HT-29 (cell line): ENCODE measurements at regions not wholly inside any gene's neighbourhood (a gene's known extent, or its start where the extent isn't known, plus 50 kb on each side); places are given as distances from the start of the nearest gene placed in this dataset.

Experiments used
- DNase-seq: peaks from one replicate; pipeline ENCODE4 v3.0.0-alpha.2; 2015; ENCODE audit warnings: low spot score

DNA sequence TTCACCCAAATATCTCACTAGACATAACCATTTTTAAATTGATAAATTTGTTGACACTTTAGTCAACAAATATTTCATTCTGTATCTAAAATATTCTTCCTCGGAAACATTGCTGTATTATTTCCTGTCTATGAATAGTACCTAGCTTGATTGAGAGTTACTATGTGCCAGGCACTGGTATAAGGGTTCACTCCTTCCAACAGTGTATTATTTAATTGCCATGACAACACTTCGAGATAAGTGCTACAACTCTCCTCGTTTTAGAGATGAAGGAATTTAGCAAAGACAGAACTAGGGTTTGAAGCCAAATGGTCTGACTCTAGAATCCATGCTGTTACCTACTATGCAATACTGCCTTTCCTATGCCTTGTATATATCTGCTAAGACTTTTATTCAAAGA, 287.2 kb downstream of the YTHDC2 start:
- DNase-seq = no peak

DNA sequence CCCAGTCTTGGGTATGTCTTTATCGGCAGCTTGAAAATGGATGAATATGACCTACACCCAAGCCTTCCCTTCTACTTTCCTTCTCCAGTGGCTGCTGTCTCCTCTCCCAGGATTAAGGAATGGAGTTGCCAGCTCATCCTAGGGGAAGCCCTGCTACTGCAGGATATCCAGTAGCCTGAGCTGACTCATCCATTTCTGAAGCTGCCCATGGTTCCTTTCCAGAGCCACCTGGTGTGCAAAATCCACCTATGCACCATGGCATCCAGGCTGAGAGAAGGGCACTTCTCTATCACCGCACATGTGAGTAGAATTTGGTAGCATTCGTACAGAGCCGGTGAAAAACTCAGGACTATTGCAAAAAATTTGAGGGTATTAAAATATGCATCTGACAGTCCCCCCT, 290.8 kb downstream of the YTHDC2 start:
- DNase-seq = no peak

DNA sequence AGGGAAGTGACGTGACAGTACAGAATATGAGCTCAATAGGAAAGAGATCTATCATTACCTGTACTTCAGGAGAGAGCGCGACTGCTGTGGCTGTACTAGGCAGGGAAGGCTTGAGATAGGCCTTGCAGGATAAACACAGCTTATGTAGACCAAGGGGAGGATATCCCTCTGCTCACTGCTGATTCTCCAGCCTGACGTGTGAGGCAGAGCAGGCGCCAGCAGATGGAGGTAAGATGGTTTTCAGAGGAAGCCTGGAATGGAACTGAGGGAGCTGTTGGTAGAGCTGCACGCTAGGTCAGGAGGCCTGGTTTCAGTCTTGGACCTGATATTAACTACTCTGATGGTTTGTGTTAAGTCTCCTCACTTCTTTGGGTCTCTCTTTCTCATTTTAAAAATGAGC, 291.4 kb downstream of the YTHDC2 start:
- no peak for DNase-seq

DNA sequence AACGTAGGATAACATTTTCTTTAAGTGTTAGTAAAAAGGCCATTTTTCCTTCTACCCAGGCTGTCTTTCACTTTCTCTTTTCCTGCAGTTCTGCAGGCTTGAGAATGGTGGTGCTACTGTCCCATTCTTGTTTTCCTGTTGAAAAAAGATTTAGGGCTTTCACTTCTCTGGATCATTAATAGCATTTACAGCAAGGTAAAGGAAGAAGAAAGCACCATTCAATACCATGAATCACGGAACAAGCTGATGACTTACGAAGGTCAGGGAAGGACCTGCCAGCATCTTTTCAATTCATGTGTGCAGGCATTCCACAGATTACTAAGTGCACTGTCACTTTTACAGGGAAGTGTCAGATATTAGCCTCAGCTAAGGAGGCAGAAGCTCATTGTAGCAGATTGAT, 292.8 kb downstream of the YTHDC2 start:
- DNase-seq = peak; percentile 5

DNA sequence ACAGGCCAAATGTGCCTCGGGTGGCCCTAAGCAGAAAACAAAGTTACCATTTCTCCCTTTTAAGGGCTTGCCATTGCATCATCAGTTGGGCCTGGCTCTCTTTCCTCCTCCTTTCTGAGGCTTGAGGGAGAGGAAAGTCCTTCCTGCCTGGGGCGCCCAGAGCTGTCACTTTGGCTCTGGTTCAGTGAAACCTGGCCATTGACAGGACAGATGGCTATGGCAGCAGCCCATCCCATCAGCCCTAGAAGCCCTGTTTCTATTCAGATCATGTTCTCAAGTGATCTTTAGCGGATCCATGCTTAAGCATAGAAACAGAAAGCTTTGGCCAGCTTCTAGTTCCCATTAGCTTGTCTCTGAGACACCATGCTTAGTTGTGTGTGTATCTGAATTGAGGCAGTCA, 293.4 kb downstream of the YTHDC2 start:
- no peak for DNase-seq

DNA sequence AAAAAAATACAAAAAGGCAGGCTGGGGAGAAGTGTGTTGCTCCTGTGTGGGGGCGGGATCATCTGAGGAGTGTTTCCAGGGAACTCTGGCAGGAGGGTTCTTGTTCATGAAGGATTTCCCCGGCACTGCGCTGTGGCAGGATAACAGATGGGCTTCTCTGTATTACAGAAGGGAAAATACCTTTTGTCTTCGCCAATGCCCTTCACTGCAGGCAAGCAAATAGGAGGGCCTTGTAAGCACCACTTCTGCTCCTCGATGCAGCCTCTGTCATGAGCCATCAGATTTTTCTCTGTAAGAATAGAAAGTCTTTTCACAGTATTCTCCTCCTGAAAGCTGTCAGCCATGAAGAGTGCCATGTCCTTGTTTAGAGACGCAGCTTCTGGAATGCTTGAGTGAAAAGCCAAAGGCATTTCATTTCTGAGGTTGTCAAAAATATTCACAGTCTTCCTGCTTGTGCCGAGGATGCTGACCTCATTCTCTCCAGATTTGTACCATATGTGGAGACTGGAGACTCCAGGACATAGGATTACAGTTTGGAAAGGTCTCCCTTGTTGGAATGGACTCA, 294.0 kb downstream of the YTHDC2 start:
- DNase-seq = no peak

DNA sequence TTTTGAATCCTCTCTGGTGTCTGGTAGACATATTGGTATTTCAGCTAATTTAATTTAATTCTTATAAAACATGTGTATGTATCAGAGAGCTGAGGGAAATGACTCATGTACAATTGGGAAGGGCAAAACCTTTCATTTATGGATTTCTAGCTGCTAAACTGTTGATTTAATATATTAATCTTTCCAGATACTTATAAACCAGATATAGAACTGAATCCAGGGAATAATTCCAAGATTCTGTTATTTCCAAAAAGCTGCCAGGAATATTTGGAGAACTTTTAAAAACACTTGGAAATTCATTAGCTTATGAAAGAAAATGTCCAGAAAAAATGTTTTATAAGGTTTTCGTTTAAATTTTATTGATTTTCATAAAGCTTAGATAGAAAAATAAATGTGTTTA, 295.5 kb downstream of the YTHDC2 start:
- DNase-seq = no peak

DNA sequence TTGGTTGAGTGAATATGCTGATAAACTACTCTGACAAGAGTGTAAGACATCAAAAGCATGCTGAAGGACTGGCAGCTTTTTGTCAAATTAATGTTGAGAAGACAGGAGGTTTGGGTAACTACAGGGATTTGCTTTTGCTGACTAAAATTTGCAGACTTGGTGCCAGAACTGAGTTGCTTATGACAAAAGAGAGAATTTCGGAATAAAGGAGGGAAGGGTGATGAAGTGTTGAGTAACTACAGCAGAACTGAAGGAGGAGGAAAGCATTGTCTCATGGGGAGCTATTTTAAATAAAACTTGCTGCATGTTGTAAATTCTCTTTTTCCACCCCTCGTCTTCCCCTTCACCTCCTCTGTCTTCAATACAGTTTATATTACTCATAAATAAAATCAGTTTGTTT, 296.1 kb downstream of the YTHDC2 start:
- no peak for DNase-seq

DNA sequence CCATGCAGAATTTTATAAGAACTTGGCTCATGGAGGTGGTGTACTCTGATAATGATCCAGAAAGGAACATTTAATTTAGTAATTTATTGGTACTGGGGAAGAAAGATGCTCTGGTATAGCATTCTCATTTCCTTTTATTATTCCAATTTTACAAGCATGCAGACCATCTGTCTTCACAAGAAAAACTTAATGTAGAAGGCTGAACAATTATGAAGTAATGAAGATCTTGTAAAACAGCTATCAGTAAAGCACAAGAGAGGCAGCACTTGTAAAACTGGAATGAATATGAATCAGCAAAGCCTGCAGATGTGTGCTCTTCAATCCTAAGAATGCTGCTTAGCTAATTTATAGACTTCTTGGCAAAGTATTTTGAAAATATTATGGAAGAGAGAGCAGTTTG, 300.0 kb downstream of the YTHDC2 start:
- no peak for DNase-seq

DNA sequence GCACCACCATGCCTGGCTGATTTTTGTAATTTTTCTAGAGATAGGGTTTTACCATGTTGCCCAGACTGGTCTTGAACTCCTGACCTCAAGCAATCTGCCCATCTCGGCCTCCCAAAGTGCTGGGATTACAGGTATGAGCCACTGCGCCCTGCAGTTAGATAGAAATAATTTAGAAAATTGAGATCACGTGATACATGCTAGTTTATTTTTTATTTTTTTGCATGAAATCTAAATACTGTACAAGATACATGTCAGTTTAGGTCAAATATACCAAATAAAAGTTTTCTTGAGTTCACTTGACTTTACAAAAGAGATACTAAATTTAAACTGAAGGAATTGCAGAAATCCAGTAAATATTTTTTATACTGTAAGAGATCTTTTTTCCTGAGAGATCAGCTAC, 304.2 kb downstream of the YTHDC2 start:
- no peak for DNase-seq

DNA sequence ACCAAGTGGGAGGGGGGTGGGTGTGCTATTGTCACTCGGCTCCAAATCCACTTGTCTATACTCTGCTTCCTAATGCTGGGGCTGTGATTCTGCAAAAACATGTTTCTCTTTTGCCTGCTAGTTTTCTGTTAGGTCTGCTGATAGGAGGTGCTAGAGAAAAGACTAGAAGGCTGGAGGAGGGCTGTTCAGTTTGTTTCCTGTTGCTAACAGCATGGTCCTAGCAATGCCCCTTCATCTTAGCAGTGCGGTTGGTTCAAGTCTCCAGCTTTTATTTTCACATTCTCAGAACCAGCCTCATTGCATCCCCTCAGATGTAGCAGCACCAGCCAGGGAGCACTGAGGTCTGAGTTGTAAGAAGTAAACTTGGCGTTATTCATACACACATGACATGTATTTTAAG, 310.2 kb downstream of the YTHDC2 start:
- DNase-seq = no peak

DNA sequence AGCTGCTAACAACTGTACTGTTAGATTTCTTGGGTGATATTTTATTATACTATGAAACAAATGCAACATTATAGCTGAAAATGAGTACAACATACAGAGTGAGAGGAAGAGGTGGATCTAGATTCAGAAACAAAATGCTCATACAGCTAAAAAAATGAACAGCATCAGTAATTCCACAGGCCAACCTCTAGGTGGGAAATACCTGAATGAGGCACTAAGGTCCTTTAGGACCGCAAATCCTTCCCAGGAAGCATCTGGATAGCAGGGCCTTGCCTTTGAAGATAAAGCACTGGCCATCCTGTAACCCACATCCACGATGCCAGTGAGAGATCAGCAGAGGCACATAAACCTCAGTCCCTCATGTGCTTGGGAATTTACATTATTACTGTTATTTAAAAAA, 310.8 kb downstream of the YTHDC2 start:
- no peak for DNase-seq

DNA sequence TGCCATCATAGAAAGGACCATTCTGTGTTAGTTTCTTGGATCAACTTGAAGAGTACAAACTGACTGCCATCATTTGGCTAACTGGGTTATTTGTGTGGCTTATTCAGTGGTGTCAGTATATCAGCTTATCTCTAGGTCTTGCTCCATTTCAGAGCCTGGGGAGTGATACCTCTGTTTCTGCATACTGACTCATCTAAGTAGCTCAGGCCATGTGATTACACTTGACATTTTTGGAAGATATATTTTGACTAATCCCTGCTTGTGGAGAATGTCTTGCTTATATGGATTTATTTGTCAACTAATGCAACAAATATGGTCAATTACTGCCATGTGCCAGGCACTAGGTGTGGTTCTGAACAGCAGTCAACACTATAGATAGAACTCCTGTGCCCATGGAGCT, 311.7 kb downstream of the YTHDC2 start:
- DNase-seq = no peak

DNA sequence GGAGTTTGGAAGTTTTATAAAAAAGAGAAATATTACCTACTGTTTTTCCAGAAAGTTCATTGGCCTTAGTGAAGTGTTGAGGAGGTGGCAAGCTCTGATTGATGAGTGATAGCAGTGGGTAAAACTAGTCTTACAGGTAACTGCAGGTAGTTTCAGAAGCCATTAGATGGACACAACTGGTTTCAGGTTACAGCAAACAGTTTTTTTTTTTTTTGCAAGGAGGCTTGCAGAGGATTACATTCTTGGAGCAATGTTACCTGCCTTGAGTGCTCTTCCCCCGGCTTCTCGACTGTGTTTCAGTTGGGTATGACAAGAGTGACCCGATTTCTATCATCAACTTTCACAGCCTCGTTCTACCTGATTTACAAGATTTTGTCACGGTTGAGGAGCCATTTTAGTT, 333.4 kb downstream of the YTHDC2 start:
- DNase-seq = no peak

DNA sequence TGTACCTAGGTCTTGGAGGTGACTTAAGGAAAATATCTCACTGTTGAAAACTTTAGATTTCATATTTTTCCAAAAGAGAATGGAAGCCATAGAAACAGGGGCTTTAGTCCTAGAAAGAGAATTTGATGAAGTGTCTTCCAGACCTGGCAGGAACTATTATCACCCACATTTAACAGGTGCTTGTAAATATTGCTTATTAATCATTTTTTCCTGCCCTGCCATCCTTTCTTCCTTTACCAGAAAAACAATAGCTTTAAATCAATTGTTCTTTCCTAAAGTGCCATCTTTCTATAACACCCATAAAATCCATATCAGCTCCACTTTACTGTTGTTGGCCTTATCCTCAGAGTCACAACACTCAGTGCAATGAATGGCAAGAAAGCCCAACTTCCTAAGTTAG, 350.9 kb downstream of the YTHDC2 start:
- DNase-seq = no peak

DNA sequence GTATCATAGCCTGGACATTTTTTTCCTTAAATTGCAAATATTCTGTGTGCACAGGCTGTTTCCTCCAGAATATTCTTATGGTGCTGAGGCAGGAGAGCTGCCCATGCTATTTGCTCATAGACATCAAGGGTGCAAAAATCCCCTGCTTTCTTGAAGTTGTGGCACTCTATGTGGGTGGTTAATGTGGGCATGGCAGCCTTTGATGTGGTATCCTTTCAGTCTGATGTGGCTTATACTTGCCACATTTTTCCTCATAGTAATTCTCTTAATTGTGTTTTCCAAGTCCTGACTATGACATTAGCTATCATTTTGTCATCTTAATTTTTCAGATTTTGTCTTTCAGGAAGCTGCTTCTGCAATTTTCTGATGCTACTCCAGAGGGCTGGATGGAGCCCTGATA, 353.3 kb downstream of the YTHDC2 start:
- no peak for DNase-seq

DNA sequence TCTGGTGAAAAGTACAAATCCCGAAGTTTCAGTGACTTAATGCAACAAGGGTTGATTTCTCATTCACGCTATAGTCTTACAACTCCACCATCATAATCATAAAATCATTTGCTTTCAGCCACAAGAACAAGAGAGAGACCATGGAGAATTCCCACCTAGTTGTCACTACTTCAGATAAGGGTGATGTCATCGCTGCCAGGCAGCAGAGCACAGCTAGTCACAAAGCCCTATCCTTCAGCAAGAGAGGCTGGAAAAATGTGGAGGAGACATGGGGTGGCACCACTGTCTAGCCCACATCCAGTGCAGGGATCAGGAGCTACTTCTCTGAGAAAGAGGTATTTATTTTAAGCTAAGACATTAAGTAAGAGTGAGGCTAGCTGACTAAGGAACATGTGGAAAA, 356.1 kb downstream of the YTHDC2 start:
- no peak for DNase-seq

DNA sequence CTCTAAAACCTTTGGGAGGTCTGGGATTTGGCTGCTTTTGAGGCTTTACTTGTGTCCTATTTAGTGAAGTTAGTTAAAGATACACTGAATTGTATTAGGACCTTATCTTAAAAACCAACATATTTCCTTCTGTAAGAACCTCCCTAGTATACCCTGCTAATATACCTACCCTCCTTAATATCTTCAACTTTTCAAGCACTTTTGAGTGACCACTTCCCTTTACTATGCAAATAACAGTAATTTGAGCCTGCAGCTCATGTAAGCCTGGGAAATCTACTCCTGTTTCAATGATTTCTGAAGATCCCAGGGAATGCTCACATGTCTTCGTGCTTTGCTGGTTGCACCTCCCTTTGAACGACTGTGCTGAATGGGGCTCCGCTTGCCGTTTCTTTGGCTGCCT, 358.5 kb downstream of the YTHDC2 start:
- DNase-seq = no peak

DNA sequence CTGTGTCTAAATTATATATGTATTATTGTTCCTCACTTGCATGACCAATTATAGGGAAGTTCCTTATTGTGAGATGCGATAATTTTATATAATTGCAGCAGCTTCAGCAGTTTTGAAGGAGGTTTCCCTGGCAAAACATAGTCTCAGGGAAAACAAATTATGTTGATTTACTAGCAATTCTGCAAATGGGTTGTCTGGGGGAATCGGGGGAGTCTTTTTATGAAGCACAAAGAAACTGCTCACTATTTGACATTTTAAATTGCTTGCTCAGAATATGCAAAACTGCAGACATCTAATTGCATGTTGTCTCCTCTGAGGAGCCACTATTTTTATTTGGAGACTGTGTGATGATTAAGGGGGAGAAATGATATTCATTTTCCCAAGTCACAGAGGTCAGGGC, 361.6 kb downstream of the YTHDC2 start:
- DNase-seq = no peak

DNA sequence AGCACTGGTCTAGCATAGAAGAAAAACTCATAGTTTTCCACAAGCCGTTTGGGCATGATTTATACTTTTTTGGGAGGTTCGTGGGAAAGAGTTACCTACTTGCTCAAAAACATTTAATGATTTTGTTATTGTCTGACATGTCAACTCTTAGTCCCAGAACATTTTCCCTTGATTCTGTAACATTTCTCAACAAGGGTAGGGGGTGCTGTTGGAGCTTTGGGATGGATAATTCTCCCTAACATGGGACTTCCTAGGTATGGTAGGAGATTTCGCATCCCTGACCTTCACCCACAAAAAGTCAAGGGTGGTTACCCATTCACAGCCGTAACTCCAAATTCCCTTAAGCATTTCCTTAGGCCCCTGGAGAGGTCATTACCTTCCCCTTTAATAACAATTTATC, 378.0 kb downstream of the YTHDC2 start:
- DNase-seq = no peak

DNA sequence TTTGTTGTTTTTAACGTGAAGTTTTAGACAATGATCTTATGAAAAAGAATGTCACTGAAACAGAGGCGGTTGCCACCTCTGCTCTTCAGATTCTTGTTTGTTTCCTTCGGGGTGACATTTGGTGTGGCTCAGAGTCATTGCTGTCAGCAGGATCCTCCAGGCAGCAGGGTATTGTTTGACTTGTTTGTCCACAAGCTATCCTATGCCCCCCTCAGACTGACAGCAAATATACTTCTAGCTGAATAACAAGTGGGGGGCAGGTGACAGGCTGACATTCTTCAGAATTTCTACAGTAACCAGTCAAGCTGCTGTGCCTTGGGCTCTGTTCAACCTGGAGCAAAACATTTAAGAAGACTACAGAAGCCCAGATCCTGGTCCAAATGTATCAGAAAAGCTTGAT, 383.3 kb downstream of the YTHDC2 start:
- no peak for DNase-seq

DNA sequence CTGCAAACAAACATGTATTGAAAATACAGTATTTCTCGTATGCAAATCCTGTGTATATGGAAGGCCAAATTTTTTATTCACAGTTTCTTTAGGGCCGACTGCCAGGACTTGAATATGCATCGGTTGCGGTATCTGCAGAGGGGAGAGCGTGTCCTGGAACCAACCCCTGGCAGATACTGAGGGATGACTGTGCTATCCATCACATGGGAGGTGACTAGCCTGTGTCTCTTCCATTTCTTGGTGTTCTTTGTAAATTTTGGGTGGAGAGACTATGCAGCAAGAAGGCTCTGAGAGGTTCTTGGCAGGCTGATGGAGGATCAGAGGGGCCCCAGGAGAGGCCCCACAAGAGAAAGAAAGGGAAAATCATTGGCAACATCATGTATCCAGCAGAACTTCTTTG, 384.3 kb downstream of the YTHDC2 start:
- no peak for DNase-seq

DNA sequence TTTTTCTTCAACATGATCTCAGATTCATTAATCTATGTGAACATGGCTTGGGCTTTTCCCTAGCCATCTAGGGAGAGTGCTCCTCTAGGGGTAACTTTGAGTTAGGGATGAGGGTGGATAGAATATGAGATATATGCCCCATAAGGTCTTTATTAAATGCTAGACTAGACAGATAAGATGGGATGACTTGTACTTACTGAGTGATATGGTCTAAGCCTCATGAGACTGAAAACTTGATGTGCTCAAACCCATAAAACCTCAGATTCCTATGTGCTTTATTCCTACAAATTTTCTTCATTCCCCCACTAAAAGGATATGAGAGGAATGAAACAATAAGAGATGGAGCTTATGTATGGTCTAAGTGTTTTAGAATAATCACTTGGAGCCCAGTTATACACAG, 386.6 kb downstream of the YTHDC2 start:
- DNase-seq = no peak

DNA sequence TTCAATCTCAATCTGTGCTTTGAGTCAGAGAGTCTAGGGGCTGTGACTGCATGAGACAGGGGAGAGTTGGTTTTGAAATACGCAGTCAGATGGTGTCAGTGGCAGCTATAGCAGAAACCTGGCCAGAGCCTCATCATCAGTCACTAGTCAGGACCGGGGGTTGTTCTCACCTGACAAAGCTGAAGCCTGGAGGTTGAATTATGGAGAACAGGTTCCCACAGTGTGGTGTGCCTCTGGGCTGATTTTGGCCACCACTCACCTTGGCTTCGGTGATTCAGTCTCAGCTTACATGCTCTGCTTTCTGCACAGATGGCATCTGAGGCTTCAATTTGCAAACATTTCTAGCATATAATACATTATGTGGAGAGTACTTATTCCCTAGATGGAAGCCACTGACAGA, 387.3 kb downstream of the YTHDC2 start:
- DNase-seq = no peak

DNA sequence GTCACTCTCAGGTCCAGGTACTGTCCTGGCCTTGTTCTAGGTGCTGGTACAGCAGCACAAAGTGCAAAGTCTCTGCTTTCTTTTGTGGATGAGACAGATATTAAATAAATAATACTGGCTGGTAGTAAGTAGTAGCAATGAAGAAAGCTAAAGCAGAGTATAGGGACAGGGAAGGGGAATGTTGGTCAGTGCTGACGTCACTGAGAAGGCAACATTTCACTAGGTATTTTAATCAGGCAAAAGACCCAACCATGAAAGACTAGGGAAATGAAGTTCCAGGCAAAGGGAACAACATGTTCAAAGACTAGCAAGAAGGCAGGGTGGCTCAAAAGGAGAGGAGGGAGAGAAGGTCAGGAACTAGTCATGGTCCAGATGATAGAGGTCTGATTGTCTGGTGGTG, 388.2 kb downstream of the YTHDC2 start:
- no peak for DNase-seq
